ENCODE measurements at regions not wholly inside any gene's neighbourhood (a gene's known extent, or its start where the extent isn't known, plus 50 kb on each side); places are given as distances from the start of the nearest gene placed in this dataset.

GRCh38 chr3:59101231-59101736 lies 51.5 kb upstream of the CFAP20DC start:
- peaks cover 0 to 15% (median 0%) of the 10 kb centered on the region in 12 donors for H3K9me3 ChIP-seq
- no peak overlapping the region for H3K4me3 ChIP-seq
- 89 to 95% (median 93%) methylated on average over 4 of the region's 4 CpGs for WGBS, 4 donors
- ATAC-seq, result no peak
- H3K27me3 ChIP-seq, result peaks cover 0 to 6% (median 0%) of the 10 kb centered on the region in 9 donors
- intact Hi-C loops (cut with DNase I), result no loop called here
- H3K4me1 ChIP-seq, result no peaks in the 10 kb centered on the region
- TF ChIP-seq CTCF (IDR thresholded peaks at IDR 0.05), result no peak
- no peak for TF ChIP-seq POLR2A (IDR thresholded peaks at IDR 0.05)
- no peak overlapping the region for H3K27ac ChIP-seq
- no peak for DNase-seq
- no peaks in the 10 kb centered on the region for H3K36me3 ChIP-seq

Data from heart left ventricle (tissue), 16 donors.